Left colon (tissue), 2 donors: ENCODE measurements at regions not wholly inside any gene's neighbourhood (a gene's known extent, or its start where the extent isn't known, plus 50 kb on each side); places are given as distances from the start of the nearest gene placed in this dataset.

ENCODE experiments used
- ATAC-seq: fragments of 200-7000 bp; cut with Tn5 transposase; one replicate; pipeline ENCODE4 v1.9.1; 2020; ENCODE audit warnings: mild to moderate bottlenecking, moderate library complexity
- DNase-seq, 2 donors: peaks; one replicate each; pipeline ENCODE4 v3.0.0-alpha.2; 2020
- intact Hi-C, 2 donors: fragments of 100-400 bp; cut with DNase I in 1 of 2; cut with micrococcal nuclease in 1 of 2; formaldehyde crosslinking; loops; one replicate each; pipeline versions ENCODE4 v1.11.2 to v1.14.0; 2022; cut with DNase I, micrococcal nuclease
- donor health status: DM: no; HTN: no; CAD: no.
- donor health status: DM: yes; HTN: yes; CAD: no.

DNA sequence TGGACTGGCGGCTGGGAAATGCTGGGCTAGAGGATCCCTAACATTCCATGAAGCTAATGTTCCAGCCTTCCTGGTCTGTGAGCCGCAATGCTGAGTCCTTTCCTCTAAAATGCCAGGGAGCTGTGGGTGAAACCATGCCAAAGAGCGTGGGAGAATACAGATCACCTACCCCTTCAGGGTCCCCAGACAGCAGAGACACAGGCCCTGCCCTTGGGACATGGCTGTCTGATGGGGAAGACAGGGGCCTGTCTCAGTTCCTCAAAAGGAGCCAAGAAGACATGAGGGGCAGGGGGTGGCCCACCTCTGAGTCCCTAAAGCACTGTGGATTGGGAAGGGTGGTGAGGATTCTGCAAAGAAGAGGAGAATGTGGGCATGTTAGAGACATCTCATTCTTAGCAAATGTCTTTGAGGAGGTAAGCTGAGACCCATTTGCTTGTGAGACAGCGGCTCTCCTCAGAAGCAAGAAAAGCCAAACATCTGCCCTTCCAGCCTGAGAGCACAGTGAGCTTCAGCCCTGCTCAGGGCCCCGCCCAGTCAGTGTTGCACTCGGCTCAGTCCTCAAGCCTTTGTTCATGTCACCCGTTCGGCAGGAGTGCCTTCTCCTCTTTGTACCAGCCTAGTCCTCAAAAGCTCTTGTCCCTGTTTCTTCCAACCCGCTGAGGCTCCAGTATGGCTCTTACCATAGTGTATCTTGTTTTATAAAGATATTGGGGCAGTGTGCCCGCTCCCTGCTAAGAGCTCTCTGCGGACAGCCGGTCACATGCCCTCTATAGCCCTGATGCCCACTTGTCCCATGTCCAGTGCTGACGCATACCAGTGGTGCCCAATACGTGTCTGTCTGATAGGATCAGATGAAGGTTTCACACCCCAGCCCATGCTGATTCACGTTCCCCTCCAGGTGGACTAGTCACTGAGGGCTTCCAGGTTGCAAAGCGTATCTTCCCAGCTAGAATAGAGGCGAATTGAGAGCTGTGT is 286.2 kb downstream of the CYP26B1 start:
- DNase-seq (peak in 1 of 2 donors; percentile 15), ATAC-seq (no peak)
- intact Hi-C loops, result no loop called here

GRCh38 chr2:71860381-71860926 is 287.2 kb downstream of the CYP26B1 start:
- DNase-seq, result no peak
- intact Hi-C loops, result no loop called here
- ATAC-seq, result no peak

DNA sequence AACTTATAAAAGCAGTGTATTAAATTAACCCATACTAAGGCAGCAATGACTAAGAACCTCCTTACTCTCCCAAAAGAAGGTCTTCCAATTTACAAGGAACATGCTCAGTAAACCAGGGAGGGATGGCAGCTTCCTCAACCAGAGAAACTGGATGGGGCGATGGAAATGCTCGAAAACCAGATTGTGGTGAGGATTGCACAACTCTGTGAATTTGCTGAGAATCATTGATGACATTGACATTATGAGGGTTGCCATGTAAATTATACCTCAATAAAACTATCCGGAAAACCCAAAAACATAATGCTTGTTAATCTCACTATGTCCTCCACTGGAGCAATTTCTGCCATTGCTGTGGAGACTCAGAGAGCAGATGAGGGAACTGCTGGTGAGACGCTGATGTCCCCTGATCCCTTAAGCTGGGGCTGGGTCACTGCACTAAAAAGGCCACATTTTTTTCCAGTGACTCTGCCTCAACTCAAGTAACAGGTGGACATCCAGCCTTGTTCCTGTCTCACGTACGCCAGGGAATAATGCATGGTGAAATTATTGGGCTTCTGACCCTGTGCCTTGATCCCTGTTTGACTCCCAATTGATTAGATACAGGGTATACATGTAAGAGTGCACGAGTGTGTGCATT is 288.3 kb downstream of the CYP26B1 start:
- intact Hi-C loops, result no loop called here
- ATAC-seq, result no peak
- DNase-seq, result no peak

- ATAC-seq (no peak), DNase-seq (no peak)
- intact Hi-C loops, result no loop called here
Measured at GRCh38 chr2:71858071-71858470, 289.6 kb downstream of the CYP26B1 start.

DNA sequence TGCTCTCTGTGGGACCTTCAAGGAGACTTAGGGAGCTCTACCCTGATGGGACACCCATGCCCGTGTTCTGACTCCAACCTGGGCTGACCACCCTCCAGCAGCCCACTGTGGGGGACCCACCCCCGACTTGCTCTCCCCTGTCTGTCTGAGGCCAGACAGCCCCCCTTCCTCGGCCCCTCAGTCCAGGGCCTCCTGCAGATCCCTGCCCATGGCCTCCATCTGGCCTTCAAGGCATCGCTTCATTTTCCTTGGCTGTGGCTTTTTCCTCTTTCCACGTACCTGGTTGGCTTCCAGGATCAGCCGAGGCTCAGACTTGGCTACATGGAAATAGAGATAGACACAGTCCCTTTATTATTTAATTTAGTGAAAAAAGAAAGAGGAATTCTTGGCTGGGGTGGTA is 290.0 kb downstream of the CYP26B1 start:
- intact Hi-C loops, result no loop called here
- ATAC-seq (no peak), DNase-seq (no peak)

- intact Hi-C loops, result no loop called here
- DNase-seq (no peak), ATAC-seq (no peak)
Measured at GRCh38 chr2:71856773-71857525, 290.7 kb downstream of the CYP26B1 start.

DNA sequence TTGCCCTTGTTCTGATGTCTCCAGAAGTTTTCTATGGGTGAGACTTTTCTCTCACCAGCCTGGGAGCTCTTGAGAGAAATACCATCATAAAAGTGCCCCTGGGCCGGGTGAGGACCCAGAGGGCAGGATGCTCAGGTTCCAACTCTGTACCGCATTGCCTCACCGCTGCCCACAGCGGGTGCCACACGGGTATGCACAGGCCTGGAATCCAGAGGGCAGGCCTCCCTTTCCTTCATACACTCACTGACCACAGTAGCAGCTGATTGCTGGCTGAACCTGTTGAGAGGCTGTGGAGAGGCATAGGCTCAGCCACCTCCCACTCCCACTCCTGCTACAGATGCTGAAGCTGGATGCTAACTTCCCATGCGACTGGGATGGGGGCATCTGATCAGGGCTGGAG is 293.8 kb downstream of the CYP26B1 start:
- ATAC-seq (no peak), DNase-seq (no peak)
- intact Hi-C loops, result no loop called here

GRCh38 chr2:71852141-71852711 is 295.4 kb downstream of the CYP26B1 start:
- ATAC-seq (no peak), DNase-seq (peak in 1 of 2 donors; percentile 7)
- intact Hi-C loops, result no loop called here

- DNase-seq (no peak), ATAC-seq (no peak)
- intact Hi-C loops, result no loop called here
Measured at GRCh38 chr2:71851094-71851750, 296.4 kb downstream of the CYP26B1 start.

- intact Hi-C loops, result no loop called here
- ATAC-seq (no peak), DNase-seq (no peak)
Measured at GRCh38 chr2:71850306-71850801, 297.3 kb downstream of the CYP26B1 start.

- no peak for ATAC-seq
- DNase-seq, result no peak
- intact Hi-C loops, result no loop called here
Measured at GRCh38 chr2:71849607-71850305, 297.9 kb downstream of the CYP26B1 start.

DNA sequence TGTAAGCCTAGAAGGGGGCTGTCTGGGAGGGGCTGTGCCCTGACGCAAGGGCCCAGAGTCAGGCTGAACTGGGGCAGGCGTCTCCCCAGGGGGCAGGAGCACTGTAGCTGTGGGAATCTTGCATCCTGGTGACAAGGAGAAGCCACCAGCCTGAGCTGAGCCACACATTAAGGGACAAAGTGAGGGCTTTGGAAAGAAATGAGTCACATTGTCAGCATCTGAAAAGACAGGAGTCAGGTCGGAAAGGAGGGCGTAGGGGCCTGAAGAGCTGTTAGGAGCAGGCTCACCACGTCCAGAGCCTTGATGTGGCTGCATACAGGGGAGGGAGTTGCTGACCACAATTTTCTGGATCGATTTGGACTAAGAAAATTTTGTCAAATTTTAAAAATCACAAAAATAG is 298.6 kb downstream of the CYP26B1 start:
- ATAC-seq (no peak), DNase-seq (no peak)
- intact Hi-C loops, result no loop called here

DNA sequence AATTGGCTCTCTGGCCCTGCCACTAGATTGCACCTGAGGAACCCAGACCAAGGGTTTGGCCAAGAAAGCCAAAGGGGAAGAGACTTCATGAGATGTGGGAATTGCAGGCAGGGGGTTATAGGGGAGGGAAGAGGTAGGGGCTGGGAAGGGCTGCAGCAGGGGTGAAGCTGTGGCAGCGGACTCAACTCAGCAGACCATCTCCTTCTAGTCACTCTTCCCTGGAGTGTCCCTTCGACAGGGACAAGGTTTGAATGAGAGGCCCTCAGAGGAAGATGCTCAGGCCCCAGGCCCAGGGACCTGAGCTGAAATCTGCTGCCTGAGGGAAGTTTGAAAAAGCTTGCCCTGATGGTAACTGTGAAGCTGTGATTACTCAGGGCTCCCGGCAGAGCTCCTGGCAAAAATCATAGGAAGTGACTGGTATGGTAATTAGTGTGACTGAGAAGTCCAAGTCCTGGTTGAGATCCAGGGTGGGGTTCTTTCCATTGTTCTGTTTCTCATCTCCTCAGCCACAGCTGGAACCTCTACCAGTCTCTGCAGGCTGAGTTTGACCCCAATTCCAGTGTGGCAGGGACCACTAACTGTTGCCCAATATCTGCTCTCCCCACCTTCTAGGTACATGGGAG is 300.9 kb downstream of the CYP26B1 start:
- DNase-seq (no peak), ATAC-seq (no peak)
- intact Hi-C loops, result no loop called here

DNA sequence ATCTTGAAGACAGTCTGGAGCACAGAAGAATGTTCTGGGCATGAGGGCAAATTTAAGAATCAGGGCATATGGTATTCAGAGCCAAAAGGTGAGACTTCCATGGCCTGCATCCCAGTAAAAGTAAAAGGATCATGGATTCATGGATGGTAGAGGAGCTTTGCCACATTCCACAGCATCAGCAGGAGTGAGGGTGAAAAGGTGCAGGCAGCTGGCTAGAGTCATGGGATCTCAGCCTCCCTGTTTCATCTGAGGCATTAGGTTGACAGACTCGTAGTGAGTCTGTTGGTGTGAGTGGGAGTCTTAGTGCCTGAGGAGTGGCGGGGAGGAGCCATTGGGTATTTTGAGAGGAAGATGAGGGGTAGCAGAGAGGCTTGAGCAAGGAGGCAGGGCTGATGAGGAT is 301.6 kb downstream of the CYP26B1 start:
- ATAC-seq (no peak), DNase-seq (no peak)
- intact Hi-C loops, result no loop called here

DNA sequence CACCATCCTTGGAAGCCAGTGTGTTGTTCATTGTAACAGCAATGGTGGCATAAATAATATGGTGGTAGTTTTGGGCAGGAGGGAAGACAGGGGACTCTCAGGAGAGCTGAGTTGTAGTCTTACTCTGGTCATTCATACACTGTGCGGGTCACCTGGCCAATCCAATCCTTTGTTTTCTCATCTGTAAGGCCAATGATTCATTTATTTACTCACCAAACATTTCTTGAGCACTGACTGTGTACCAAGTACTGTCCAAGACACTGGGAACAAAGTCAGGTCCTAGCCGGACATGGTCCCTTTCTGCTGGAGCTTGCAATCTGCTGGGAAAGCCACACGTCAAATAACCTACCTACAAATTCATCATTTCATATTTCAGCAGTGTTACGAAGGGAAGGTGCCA is 302.7 kb downstream of the CYP26B1 start:
- DNase-seq (no peak), ATAC-seq (no peak)
- intact Hi-C loops, result no loop called here

DNA sequence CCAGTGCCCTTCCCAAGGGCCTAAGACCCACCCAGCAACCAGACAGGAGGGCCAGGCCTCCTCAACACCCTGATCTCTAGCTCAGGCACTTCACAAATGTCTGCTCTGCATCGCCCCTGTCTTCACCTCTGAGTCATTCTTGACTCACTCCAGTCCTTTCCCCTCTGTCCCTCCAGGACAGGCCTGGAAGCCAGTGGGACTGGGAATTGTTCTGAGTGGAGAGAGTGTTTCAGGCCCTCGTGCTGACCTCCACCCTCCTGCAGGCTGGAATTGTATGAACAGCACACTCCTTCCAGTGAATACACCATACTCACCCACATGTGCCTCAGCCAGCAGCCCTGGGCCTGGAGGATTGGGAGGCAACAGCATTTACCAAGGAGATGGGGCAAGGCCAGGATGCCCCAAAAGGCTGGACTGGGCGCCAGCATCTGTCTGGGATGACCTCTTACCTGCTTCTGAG is 304.2 kb downstream of the CYP26B1 start:
- ATAC-seq (no peak), DNase-seq (no peak)
- intact Hi-C loops, result no loop called here

DNA sequence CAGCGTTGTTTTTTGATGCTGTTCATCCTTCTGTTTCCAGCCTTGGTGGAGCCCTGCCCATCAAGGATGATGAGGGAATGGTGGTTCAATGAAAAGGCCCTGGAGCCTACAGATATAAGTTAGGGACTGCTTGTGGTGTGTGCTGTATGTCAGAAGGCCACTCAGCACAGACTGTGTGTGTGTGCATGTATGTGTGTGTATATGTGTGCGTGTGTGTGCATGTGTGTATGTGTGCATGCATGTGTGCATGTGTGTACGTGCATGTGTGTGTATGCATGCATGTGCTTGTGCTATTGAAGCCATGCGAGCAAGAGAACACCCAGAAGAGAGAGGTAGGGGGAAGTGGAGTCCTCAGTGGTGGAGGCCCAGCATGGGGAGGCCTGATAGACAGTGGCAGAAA is 304.9 kb downstream of the CYP26B1 start:
- intact Hi-C loops, result no loop called here
- no peak for ATAC-seq
- no peak for DNase-seq
